ENCODE measurements at regions not wholly inside any gene's neighbourhood (a gene's known extent, or its start where the extent isn't known, plus 50 kb on each side); places are given as distances from the start of the nearest gene placed in this dataset.

DNA sequence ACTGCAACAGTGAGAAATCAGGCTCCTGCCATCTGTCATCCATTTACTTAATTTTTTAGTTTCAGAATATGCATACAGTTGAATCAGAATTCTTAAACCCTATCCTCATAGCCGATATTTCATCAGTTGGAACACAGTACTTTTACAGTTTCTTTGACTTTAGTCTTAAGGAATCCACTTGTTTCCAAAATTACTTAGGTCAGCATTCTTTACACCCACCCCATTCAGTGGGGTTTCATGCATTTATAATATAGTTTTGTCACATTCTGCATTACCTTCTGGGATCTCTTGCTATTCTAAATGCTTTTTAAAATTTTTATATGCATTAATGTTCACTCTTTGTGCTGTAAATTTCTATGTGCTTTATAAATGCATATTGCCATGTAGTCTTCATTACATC lies 400.4 kb upstream of the LRRTM4 start:
- DNase-seq (no peak), FAIRE-seq (no peak)
- no peaks in the 10 kb centered on the region for H3K36me3 ChIP-seq (ENCODE audit: control insufficient read depth in 2 of 3, insufficient read depth in 3 of 3, low read length in 3 of 3)
- no peaks in the 10 kb centered on the region for H3K4me1 ChIP-seq (ENCODE audit: control insufficient read depth in 2 of 3, insufficient read depth in 2 of 3, low read depth in 1 of 3, low read length in 3 of 3)
- H3K9ac ChIP-seq (ENCODE audit: low read length in 3 of 3), result no peak overlapping the region
- H3K4me3 ChIP-seq (ENCODE audit: low read length in 3 of 3), result no peak overlapping the region
- H3K27me3 ChIP-seq (ENCODE audit: control insufficient read depth, insufficient read depth, low read length), result no peaks in the 10 kb centered on the region
- intact Hi-C loops (cut with DNase I), result no loop called here
- H3K9me3 ChIP-seq (ENCODE audit: control insufficient read depth in 2 of 3, insufficient read depth in 1 of 3, low read length in 3 of 3), result no peaks in the 10 kb centered on the region
- no peak for TF ChIP-seq CTCF (IDR thresholded peaks at IDR 0.05; ENCODE audit: borderline replicate concordance, extremely low read depth, insufficient read depth)
- H3K27ac ChIP-seq (ENCODE audit: low read depth in 2 of 2, low read length in 2 of 2), result no peak overlapping the region

GRCh38 chr2:77937366-77937765 lies 415.2 kb upstream of the LRRTM4 start:
- no peaks in the 10 kb centered on the region for H3K27me3 ChIP-seq (ENCODE audit: control insufficient read depth, insufficient read depth, low read length)
- DNase-seq (no peak), FAIRE-seq (no peak)
- no peak for TF ChIP-seq CTCF (IDR thresholded peaks at IDR 0.05; ENCODE audit: borderline replicate concordance, extremely low read depth, insufficient read depth)
- no peaks in the 10 kb centered on the region for H3K9me3 ChIP-seq (ENCODE audit: control insufficient read depth in 2 of 3, insufficient read depth in 1 of 3, low read length in 3 of 3)
- H3K36me3 ChIP-seq (ENCODE audit: control insufficient read depth in 2 of 3, insufficient read depth in 3 of 3, low read length in 3 of 3), result no peaks in the 10 kb centered on the region
- H3K9ac ChIP-seq (ENCODE audit: low read length in 3 of 3), result no peak overlapping the region
- no peaks in the 10 kb centered on the region for H3K4me1 ChIP-seq (ENCODE audit: control insufficient read depth in 2 of 3, insufficient read depth in 2 of 3, low read depth in 1 of 3, low read length in 3 of 3)
- intact Hi-C loops (cut with DNase I), result no loop called here
- no peak overlapping the region for H3K27ac ChIP-seq (ENCODE audit: low read depth in 2 of 2, low read length in 2 of 2)
- H3K4me3 ChIP-seq (ENCODE audit: low read length in 3 of 3), result no peak overlapping the region

DNA sequence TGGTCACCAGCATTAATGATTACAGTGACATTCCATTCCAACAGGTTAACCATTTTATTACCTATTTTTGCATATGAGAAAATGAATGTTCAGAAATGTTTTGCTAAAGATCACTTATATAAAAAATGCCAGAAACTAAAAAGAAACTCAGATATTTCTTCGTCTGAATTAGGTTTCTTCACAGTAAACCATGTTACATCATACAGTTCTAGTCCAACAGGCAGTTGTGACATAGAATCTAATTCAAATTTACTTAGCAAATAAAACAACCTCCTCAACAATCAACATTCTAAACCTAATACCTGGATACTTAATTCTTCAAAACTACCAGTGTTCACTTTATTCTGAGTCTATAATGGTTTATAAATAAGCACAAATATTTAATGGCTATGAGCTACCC lies 416.3 kb upstream of the LRRTM4 start:
- TF ChIP-seq CTCF (IDR thresholded peaks at IDR 0.05; ENCODE audit: borderline replicate concordance, extremely low read depth, insufficient read depth), result no peak

GRCh38 chr2:77939370-77939769 lies 417.2 kb upstream of the LRRTM4 start:
- Histone ChIP-seq H3K27me3 (ENCODE audit: control insufficient read depth, insufficient read depth, low read length) (no peaks in the 10 kb centered on the region), H3K4me1 (ENCODE audit: control insufficient read depth in 2 of 3, insufficient read depth in 2 of 3, low read depth in 1 of 3, low read length in 3 of 3) (no peaks in the 10 kb centered on the region), H3K9ac (ENCODE audit: low read length in 3 of 3) (no peak overlapping the region), H3K27ac (ENCODE audit: low read depth in 2 of 2, low read length in 2 of 2) (no peak overlapping the region), H3K36me3 (ENCODE audit: control insufficient read depth in 2 of 3, insufficient read depth in 3 of 3, low read length in 3 of 3) (no peaks in the 10 kb centered on the region), H3K9me3 (ENCODE audit: control insufficient read depth in 2 of 3, insufficient read depth in 1 of 3, low read length in 3 of 3) (no peaks in the 10 kb centered on the region), H3K4me3 (ENCODE audit: low read length in 3 of 3) (no peak overlapping the region)
- intact Hi-C loops (cut with DNase I), result no loop called here
- no peak for FAIRE-seq
- DNase-seq, result no peak
- TF ChIP-seq CTCF (IDR thresholded peaks at IDR 0.05; ENCODE audit: borderline replicate concordance, extremely low read depth, insufficient read depth), result no peak

More for the DNA sequence above, 416.3 kb upstream of the LRRTM4 start:
- no peaks in the 10 kb centered on the region for H3K9me3 ChIP-seq (ENCODE audit: control insufficient read depth in 2 of 3, insufficient read depth in 1 of 3, low read length in 3 of 3)
- no peak for DNase-seq
- H3K27ac ChIP-seq (ENCODE audit: low read depth in 2 of 2, low read length in 2 of 2), result no peak overlapping the region
- H3K27me3 ChIP-seq (ENCODE audit: control insufficient read depth, insufficient read depth, low read length), result no peaks in the 10 kb centered on the region
- H3K4me1 ChIP-seq (ENCODE audit: control insufficient read depth in 2 of 3, insufficient read depth in 2 of 3, low read depth in 1 of 3, low read length in 3 of 3), result no peaks in the 10 kb centered on the region
- H3K4me3 ChIP-seq (ENCODE audit: low read length in 3 of 3), result no peak overlapping the region
- FAIRE-seq, result no peak
- no peak overlapping the region for H3K9ac ChIP-seq (ENCODE audit: low read length in 3 of 3)
- no peaks in the 10 kb centered on the region for H3K36me3 ChIP-seq (ENCODE audit: control insufficient read depth in 2 of 3, insufficient read depth in 3 of 3, low read length in 3 of 3)
- intact Hi-C loops (cut with DNase I), result no loop called here

Measured in kidney (tissue), 13 donors.